ENCODE measurements at regions not wholly inside any gene's neighbourhood (a gene's known extent, or its start where the extent isn't known, plus 50 kb on each side); places are given as distances from the start of the nearest gene placed in this dataset.

- no peak for TF ChIP-seq POLR2A (IDR thresholded peaks at IDR 0.05)
- no peak for TF ChIP-seq CTCF (IDR thresholded peaks at IDR 0.05)
- no peak for TF ChIP-seq EP300 (IDR thresholded peaks at IDR 0.05; ENCODE audit: low read depth)
- no peak for TF ChIP-seq POLR2AphosphoS5 (IDR thresholded peaks at IDR 0.05)
Measured at GRCh38 chr12:22880807-22881206, 255.8 kb downstream of the ETNK1 start.
